ENCODE measurements at regions not wholly inside any gene's neighbourhood (a gene's known extent, or its start where the extent isn't known, plus 50 kb on each side); places are given as distances from the start of the nearest gene placed in this dataset.

DNA sequence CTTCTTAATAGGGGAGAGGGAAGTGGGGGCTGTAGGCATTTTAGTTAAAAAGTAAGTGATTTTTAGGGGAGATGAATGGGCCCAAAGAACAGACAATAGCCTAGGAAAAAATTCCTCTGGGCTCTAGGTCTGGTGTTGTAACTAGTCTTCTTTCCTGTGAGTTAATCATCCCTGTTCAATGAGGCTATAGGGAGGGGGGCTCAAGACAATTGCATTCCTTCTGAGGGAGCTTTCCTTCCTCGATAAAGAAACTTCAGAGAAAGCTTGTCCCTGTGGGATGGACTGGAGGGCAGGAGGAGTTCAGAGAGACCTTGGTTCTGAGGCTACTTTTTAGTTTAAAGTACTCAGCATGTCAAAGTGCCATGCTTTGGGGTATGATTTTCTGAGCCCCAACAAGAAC, 127.2 kb downstream of the BBS10 start:
- no peak for DNase-seq (ENCODE audit: low read depth)

DNA sequence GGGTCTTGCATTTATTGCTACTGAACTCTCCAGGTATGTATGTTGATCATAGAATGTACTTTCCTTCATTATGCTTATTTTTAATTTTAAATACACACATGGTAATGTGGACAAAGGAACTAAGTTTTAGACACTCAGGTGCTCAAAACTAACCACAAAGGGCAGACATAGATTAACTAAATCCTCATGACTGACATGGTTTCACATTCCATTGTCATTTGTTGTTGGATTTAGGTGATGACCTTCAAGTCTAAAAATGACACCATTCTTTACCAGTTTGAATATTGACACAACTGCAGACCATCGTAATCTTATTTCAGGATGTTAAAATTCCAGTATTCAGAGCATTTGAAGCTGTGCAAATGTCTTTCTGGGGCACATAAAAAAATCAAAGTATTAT, 128.4 kb downstream of the BBS10 start:
- no peak for DNase-seq (ENCODE audit: low read depth)

DNA sequence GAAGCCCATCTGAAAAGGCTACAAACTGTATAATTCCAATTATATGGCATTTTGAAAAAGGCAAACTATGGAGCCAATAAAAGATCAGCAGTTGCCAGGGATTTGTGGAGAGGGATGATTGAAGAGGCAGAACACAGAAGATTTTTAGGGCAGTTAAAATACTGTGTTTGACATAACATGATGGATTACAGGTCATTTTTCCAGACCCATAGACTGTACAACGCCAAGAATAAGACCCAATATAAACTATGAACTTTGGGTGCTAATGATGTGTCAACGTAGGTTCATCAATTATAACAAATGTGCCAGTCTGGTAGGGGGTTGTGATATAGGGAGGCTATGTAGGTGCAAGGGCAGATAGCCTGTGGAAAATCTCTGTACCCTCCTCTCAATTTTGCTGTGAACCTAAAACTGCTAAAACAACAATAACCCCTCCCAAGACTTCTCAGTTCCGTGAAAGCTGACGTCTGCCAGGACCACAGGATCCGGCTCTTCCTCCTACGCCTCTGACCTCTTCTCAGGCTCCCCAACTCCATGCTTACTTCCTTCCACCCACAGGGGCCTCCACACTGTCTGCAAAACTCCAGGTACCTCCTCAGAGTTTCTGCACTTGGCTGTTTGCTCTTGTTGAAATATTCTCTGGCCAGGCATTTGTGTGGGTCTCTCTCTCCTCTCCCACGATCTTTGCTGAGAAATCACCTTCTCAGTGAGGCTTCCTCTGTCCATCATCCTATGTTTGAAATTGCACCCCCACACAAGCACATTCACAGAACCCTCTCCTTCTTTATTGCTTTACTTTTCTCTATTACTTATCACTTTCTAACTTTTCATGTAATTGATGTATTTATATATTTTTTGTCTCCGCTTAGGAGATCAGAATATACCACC, 131.4 kb downstream of the BBS10 start:
- DNase-seq (ENCODE audit: low read depth), result no peak

DNA sequence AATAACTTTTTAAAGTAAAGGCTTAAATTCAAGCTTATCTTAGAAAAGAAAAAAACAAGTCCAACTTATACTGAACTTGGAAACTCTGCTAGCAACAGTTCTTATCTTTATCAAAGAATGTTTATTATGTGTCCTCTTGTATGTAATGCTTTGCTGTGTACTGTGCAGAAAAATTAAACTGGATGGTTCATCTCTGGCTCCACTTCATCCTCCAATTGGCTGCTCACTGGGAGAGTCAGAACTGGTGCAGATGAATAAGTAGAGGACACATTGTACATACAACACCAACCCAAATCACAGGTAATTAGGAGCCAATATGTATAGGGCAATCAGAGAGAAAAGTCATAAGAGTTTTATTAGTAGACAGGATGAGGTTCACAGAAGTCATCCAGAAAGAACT, 123.6 kb upstream of the NAP1L1 start:
- DNase-seq (ENCODE audit: low read depth), result no peak

DNA sequence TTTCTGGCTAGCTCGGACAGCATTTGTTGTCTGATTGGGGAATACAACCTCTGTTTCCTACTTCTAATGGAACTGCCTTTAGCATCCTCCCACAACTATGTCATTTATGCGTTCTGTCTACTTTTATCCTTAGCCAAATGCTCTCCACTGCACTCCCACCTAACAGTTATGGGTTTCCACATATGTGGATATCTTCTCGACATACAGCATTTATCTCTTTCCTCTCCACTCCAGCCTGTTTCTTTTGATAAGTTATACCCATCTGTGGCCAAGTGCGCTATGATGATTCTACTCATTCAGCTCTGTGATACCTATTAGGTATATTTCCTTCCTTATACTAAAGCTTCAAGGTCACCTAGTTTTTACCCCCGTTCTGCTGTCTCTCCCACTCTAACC, 122.2 kb upstream of the NAP1L1 start:
- no peak for DNase-seq (ENCODE audit: low read depth)

DNA sequence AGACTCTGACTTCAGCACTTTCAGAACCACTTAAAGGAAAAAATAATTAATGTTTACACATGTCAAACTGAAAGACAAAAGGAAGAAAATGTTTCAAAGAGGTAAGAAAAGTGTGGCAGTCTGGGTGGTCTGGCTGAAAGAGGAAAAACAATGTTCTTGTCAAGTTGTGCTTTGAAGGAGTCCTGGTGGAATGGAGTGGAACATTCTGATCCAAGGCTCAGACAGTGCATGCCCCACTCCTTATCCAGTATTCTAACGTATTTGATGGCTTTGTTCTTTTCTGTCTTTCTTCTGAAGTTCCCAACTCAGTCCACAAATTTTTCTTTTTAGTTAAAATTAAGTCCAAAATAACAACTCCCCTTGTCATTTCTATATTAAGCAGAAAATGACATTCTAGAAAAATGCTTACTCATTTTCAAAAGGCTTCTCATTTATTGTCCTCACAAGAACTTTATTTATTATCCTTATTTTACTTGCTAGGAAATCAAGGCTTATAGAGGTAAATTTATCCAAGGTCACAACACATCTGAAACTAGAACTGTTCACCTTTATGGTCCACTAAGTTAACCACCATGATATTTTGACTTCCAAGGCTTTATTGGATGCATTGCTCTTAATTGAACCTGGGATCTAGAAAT, 121.7 kb upstream of the NAP1L1 start:
- no peak for DNase-seq (ENCODE audit: low read depth)

DNA sequence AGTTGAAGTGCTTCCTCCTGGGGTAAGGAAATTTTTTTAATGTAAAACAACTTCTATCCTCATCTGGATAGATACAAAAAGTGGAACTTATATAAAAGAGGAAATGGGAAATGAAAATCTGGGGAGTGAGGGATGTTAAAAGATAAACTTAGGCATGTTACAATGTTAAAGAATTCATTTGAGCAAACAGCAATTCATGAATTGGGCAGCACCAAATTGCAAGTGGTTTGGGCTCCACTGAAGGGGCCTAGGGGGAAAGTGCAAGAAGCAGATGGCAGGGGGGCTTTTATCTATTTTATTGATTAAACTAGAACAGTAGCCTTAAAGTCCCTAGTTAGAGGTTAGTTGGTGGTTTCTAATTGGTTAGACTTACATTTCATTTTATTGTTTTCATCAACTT, 118.1 kb upstream of the NAP1L1 start:
- DNase-seq (ENCODE audit: low read depth), result no peak

DNA sequence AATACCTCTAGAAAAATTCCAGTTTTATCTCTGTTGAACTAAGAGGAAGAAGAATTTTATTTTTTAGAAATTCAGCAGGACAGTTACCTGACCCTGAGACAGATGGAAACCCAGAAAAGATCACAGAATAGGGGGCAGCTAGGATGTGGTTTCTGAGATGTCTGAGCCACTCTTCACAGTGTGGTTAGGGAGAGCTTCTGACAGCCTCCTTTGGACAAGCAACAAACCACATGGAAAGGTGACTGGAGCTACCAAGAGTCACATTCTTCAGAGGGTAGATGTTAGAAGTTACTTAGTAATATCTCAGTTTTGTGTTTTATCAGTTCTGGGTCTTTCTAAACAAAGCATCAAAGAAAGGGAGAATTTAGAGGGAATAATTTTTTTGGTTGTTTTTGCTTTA, 117.3 kb upstream of the NAP1L1 start:
- DNase-seq (ENCODE audit: low read depth), result peak; percentile 66

DNA sequence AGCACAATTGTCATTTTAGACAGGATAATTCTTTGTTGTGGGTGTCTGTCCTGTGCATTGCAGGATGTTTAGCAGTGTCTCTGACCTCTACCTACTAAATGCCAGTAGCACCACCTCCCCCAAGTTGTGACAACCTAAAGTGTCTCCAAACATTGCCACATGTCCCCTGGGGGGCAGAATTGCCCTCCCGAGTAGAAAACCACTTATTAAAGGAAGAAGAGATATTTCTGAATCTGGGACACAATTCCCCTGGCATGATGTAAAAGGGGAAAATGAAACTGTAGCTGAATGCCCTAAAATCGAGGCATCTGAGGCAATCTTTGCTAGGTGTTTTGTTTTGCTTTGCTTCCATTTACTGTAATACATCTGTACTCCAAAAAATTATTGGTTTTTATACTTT, 116.8 kb upstream of the NAP1L1 start:
- peak; percentile 46 for DNase-seq (ENCODE audit: low read depth)

DNA sequence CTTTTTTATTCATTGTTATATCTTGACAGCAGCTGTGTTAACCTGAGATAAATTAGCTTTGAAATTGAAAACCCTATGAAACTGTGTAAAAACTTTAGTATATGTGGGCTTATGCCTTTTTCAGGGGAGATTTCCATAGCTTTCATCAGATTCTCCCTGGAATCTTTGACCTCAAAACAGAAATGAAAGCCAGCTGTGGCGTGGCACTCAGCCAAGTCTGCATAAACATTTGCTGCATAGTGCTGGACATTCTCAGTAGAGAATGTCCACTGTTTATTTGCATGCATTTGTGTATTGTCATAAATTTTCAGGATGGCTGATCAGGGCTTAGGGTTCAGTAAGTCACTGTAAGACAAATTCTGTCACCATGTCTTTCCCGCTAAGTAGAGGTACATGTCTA, 115.3 kb upstream of the NAP1L1 start:
- DNase-seq (ENCODE audit: low read depth), result peak; percentile 75

DNA sequence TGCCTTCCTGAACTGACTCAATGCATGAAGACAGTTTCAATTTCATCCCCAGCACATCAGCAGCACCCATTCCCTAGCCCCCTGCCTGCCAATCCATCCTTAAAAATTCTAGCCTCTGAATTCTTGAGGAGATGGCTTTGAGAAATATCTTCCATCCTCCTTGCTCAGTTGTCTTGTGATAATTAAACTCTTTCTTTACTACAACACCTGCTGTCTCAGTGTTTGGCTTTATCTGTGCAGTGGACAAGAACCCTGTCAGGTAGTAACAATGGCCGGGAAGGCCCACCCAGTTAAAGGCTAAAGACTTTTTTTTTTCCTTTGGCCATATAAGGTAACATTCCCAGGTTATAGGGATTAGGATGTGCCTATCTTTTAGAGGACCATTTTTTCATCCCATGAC, 114.4 kb upstream of the NAP1L1 start:
- no peak for DNase-seq (ENCODE audit: low read depth)

DNA sequence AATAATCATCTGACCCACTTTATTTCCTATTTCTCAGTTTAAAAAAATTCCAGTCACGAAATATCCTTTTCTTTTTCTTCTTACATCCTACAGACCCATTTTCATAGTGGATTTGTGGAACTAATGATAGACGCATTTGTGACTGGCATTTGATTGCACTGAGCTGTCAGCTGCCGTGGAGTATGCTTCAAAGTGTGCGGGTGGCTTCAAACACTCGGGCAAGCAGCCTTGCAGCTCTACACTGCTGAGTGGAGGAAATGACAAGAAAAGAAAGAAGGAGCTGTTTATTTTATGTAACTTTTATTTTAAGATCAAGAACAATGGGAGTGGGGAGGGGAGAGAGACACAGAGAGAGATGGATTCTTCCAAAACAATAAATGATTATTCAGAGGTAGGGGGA, 112.8 kb upstream of the NAP1L1 start:
- DNase-seq (ENCODE audit: low read depth), result no peak

DNA sequence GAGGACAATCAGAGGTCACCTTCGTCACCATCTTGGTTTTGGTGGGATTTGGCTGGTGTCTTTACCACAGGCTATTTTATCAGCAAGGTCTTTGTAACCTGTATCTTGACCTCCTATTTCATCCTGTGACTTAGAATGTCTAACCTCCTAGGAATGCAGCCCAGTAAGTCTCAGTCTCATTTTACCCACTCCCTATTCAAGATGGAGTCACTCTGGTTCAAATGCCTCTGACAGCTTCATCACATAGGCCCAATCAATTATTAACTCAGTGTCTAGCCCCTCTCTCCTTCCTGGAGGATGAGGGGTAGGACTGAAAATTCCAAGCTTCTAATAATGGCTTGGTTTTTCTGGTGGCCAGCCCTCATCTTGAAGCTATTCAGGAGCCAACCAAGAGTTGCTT, 111.4 kb upstream of the NAP1L1 start:
- no peak for DNase-seq (ENCODE audit: low read depth)

DNA sequence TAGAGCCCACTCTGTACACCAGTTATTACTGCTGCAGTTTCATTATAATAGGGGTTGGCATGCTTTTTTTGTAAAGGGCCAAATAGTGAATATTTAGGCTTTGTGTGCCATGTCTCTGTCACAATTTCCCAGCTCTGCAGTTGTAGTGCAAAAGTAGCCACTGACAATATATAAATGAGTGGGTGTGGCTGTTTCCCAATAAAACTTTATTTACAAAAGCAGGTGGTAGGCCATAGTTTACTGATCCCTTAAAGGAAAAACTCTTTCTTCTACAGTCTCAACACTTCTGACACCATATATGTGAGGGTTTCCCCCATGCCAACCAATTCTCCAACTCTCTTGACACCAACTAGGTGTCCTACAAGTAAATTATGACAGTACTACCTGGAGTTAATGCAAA, 110.2 kb upstream of the NAP1L1 start:
- DNase-seq (ENCODE audit: low read depth), result no peak

DNA sequence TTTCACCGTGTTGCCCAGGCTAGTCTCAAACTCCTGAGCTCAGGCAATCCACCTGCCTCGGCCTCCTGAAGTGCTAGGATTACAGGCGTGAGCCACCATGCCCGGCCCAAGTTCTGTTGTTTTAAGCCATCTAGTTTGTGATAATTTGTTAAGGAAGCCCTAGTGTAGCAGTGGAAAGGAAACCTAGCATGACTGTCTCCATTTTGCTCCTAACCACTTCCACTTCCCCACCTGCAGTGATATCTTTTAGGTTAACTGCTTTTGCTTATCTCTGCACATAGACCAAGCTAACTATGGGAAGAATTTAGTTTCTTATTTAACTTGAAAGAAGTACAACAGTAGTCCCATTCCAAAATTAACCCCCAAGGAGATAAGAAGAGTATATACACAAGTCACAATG, 109.5 kb upstream of the NAP1L1 start:
- DNase-seq (ENCODE audit: low read depth), result no peak

DNA sequence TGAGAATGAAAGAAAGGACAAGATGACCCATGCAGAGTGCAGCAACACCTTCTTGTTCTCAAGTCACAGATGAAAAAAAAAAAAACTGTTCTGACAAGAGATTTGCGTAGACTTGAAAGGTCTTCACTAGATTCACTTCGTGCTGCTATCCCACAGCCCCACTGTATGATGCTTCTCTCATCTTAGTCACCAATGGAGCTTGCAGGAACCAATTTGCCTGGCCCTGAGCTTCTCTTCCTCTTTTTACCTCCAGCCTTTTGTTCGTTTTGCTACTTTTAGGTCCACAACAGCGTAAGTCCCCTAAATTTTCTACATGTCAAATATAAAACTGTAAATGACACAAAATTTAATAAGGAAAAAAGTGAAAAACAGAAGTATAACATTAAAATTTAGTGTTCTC, 107.9 kb upstream of the NAP1L1 start:
- no peak for DNase-seq (ENCODE audit: low read depth)

DNA sequence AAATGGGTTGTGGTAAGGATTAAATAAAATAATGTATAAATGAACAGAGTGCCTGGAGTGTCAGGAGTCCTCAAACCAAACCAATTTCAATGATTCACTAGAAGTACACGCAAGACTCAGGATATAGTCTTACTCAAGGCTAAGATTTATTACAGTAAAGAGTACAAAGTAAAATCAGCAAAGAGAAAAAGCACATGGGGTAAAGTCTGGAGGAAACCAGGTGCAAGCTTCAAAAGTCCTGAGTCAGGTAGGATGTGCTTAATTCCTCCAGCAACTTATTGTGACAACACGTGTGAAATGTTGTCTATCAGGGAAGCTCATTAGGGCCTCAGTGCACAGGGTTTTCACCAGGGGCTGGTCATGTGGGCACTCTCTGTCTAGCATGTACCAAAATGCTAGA, 105.8 kb upstream of the NAP1L1 start:
- DNase-seq (ENCODE audit: low read depth), result no peak

DNA sequence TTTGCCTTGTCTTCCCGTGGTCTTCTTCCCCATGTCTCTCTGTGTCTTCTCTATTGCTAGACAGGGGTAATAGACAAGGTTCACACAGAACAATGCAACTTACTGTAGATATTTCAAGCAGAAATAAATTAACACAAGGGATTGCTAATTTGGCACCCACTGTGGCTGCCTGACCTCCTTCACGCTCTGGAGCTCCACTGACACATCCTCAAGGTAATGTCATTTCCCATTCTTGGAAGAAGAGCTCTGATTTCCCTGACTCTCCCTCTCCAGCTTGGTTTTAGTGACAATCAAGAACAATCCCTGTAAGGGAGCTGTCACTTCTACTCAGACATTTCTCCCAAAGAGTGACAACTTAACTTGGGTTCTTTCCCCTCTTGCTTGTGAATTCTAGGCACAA, 105.4 kb upstream of the NAP1L1 start:
- no peak for DNase-seq (ENCODE audit: low read depth)

DNA sequence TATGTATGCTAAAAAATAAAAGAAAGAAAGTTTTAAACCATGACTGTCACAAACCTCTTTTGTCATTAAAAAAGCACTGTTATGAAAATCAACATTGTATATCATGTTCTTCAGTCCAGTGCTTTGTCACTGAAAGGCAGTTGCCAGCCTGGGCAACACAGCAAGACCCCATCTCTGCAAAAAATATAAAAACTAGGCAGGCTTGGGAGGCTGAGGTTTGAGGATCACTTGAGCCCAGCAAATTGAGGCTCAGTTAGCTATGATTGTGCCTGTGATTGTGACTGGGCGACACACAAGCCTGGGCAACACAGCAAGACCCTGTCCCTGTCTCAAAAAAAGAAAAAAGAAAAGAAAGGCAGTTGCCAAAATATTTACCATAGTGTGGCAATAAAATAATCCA, 102.7 kb upstream of the NAP1L1 start:
- DNase-seq (ENCODE audit: low read depth), result no peak

DNA sequence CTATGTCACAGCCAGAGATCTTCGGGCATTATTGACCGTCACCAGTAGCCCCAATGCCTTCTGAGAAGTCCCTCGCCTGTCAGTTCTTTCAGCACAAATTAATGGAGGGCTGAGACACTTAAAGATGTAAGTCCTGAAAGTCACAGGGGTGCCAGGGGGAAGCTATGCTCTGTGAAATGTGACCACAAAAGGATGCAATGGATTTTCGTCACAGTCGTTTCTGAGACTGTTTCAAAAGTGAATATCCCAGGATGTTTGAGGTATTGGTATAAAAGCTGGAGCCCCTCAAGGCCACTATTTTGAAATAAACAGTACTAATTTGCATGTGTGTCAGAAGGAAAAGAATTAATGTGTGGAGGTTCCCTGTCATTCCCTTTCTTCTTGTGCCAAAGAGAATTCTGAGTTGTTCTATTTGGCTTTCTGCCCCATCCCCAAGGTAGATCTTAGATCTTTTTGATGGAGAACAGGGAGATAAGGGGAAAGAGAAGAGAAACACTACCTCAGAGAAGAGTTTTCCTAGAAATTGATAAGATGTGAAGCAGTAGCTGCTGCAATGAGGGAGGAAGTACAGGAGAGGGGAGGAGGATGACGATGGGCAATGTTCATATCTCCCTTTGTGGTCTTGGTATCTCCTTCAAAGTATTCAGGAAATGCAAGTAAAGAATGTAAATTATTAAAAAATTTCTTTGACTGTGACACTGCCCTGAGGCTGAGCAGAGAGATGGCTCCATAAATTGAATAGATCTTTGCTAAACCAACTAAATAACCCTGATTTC, 101.8 kb upstream of the NAP1L1 start:
- DNase-seq (ENCODE audit: low read depth), result no peak

DNA sequence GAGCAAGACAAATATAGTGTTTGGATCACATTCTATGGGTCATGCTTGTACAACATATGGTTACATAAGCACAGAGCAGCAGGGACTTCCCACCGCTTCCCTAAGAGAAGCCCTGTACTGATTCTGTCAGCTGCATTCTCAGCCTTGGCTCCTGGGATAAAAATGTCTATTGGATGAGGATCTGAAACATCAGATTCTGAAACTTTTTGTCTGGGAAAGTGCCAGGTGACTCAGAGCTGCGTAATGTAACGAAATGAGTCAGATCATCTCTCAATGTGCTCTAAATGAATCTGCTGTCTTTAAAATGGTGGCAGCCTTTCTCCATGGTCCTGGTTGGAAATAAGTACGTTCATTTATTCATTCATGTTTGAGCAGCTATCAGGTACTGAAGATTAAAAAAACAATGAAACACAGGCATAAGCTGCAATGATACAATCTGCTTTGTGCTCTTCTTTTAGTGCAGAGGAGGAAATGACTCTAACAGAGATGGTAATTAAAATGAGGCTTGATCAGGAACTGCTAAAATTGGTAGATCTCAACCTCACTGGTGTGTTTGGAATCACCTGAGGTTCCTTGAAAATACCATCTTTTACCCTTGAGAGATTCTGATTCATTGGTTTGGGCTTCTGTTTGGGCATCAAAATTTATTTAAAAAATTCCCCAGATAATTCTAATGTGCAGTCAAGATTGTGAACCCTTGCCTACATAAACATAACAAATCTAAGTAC, 99.1 kb upstream of the NAP1L1 start:
- DNase-seq (ENCODE audit: low read depth), result peak; percentile 98

Data from LHCN-M2 (cell line).